ENCODE measurements at regions not wholly inside any gene's neighbourhood (a gene's known extent, or its start where the extent isn't known, plus 50 kb on each side); places are given as distances from the start of the nearest gene placed in this dataset.

- intact Hi-C loops (cut with DNase I; ENCODE audit: low total_unique reads): no loop called here
- DNase-seq: no peak
- H3K27me3 ChIP-seq: no peaks in the 10 kb centered on the region
- no peak overlapping the region for H3K27ac ChIP-seq
- no peaks in the 10 kb centered on the region for H3K9me3 ChIP-seq
- H3K4me1 ChIP-seq: no peaks in the 10 kb centered on the region
- H3K4me3 ChIP-seq: no peak overlapping the region
- H3K36me3 ChIP-seq: no peaks in the 10 kb centered on the region
- no peak for TF ChIP-seq POLR2A (IDR thresholded peaks at IDR 0.05)
- TF ChIP-seq CTCF (IDR thresholded peaks at IDR 0.05): no peak
Measured at GRCh38 chr3:174540116-174540908, 318.8 kb upstream of the NAALADL2 start.

GRCh38 chr3:174541708-174542315 lies 317.3 kb upstream of the NAALADL2 start:
- TF ChIP-seq CTCF (IDR thresholded peaks at IDR 0.05): no peak
- TF ChIP-seq POLR2A (IDR thresholded peaks at IDR 0.05): no peak
- Histone ChIP-seq H3K36me3 (no peaks in the 10 kb centered on the region), H3K9me3 (no peaks in the 10 kb centered on the region), H3K27ac (no peak overlapping the region), H3K4me1 (no peaks in the 10 kb centered on the region), H3K27me3 (no peaks in the 10 kb centered on the region), H3K4me3 (no peak overlapping the region)
- intact Hi-C loops (cut with DNase I; ENCODE audit: low total_unique reads): no loop called here
- DNase-seq: no peak

GRCh38 chr3:174547801-174548435 lies 311.2 kb upstream of the NAALADL2 start:
- no peak for DNase-seq
- Histone ChIP-seq H3K4me3 (no peak overlapping the region), H3K27me3 (no peaks in the 10 kb centered on the region), H3K4me1 (peaks cover 0 to 5% of the 10 kb centered on the region in 2 donors), H3K36me3 (no peaks in the 10 kb centered on the region), H3K9me3 (no peaks in the 10 kb centered on the region), H3K27ac (no peak overlapping the region)
- intact Hi-C loops (cut with DNase I; ENCODE audit: low total_unique reads): no loop called here
- TF ChIP-seq POLR2A (IDR thresholded peaks at IDR 0.05): no peak
- TF ChIP-seq CTCF (IDR thresholded peaks at IDR 0.05): no peak

DNA sequence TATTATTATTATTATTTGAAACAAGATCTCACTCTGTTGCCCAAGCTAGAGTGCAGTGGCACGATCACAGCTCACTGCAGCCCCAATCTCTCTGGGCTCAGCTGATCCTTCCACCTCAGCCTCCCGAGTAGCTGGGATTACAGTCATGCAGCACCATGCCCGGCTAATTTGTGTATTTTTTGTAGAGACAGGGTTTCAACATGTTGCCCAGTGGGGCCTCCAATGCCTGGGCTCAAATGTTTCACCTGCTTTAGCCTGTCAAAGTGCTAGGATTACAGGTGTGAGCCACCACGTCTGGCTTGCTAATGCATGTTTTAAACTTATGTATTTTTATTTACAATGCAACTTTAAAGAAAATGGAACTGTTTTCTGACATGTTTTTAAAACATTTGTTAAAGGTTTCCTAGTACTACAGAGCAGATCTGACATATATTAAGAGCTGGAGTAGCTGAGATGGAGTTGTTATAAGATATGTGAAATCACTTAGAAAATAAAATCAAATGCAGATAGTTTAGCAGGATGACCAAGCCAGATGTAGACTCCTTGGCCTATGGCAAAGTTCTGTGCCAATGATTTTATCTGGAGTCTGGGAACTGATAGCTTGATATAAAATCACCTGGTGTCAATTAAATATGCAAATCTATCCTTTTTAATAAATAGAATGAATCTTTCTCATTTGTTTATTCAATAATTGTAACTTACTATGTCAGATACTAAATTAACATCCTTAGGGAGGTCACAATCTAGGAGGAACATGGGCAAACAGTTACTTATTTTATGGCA lies 310.1 kb upstream of the NAALADL2 start:
- H3K36me3 ChIP-seq: no peaks in the 10 kb centered on the region
- H3K4me1 ChIP-seq: peaks cover 0 to 5% of the 10 kb centered on the region in 2 donors
- intact Hi-C loops (cut with DNase I; ENCODE audit: low total_unique reads): no loop called here
- no peak overlapping the region for H3K27ac ChIP-seq
- no peak for TF ChIP-seq POLR2A (IDR thresholded peaks at IDR 0.05)
- TF ChIP-seq CTCF (IDR thresholded peaks at IDR 0.05): no peak
- H3K27me3 ChIP-seq: no peaks in the 10 kb centered on the region
- no peak overlapping the region for H3K4me3 ChIP-seq
- no peak for DNase-seq
- H3K9me3 ChIP-seq: no peaks in the 10 kb centered on the region
